GM23248 (cell line): ENCODE measurements at regions not wholly inside any gene's neighbourhood (a gene's known extent, or its start where the extent isn't known, plus 50 kb on each side); places are given as distances from the start of the nearest gene placed in this dataset.

Experiments
- DNase-seq: peaks from one replicate; pipeline ENCODE4 v3.0.0-alpha.2; 2015
- H2AFZ ChIP-seq: fragments of 200-600 bp; sonication (generic); 2 replicates; pipeline ENCODE4 v1.6.1; 2016; ENCODE audit warnings: antibody characterized with exemption
- H3F3A ChIP-seq: fragments of 200-600 bp; sonication (generic); 2 replicates; pipeline ENCODE4 v1.6.1; 2016; ENCODE audit warnings: mild to moderate bottlenecking, antibody characterized with exemption, mixed run types; ENCODE audit not compliant: insufficient read depth
- H3K27ac ChIP-seq: fragments of 200-600 bp; sonication (generic); 2 replicates; pipeline ENCODE4 v1.5.1; 2016; ENCODE audit warnings: mild to moderate bottlenecking
- H3K27me3 ChIP-seq: fragments of 200-600 bp; sonication (generic); replicated peaks from 2 replicates; pipeline ENCODE4 v1.6.1; 2016; ENCODE audit warnings: mild to moderate bottlenecking; ENCODE audit not compliant: insufficient read depth
- H3K36me3 ChIP-seq: fragments of 200-600 bp; sonication (generic); 2 replicates; pipeline ENCODE4 v1.6.1; 2016; ENCODE audit warnings: low read depth, mild to moderate bottlenecking
- H3K4me1 ChIP-seq: fragments of 200-600 bp; sonication (generic); 2 replicates; pipeline ENCODE4 v1.6.1; 2016; ENCODE audit warnings: mild to moderate bottlenecking; ENCODE audit not compliant: insufficient read depth
- H3K4me2 ChIP-seq: fragments of 200-600 bp; sonication (generic); one replicate; pipeline ENCODE4 v1.6.1; 2016; ENCODE audit warnings: mild to moderate bottlenecking; ENCODE audit not compliant: unreplicated experiment
- H3K4me3 ChIP-seq: fragments of 200-600 bp; sonication (generic); 2 replicates; pipeline ENCODE4 v1.5.1; 2016; ENCODE audit warnings: mild to moderate bottlenecking
- H3K79me2 ChIP-seq: fragments of 200-600 bp; sonication (generic); 2 replicates; pipeline ENCODE4 v1.6.1; 2016; ENCODE audit warnings: mild to moderate bottlenecking; ENCODE audit not compliant: insufficient read depth
- H3K9ac ChIP-seq: fragments of 200-600 bp; sonication (generic); 2 replicates; pipeline ENCODE4 v1.6.1; 2016; ENCODE audit warnings: mild to moderate bottlenecking
- H3K9me2 ChIP-seq: fragments of 200-600 bp; sonication (generic); 2 replicates; pipeline ENCODE4 v1.6.1; 2016; ENCODE audit warnings: mixed run types, mild to moderate bottlenecking, moderate library complexity; ENCODE audit not compliant: insufficient read depth
- H3K9me3 ChIP-seq: fragments of 200-600 bp; sonication (generic); one replicate; pipeline ENCODE4 v1.6.1; 2017; ENCODE audit warnings: low read depth
- H4K20me1 ChIP-seq: fragments of 200-600 bp; sonication (generic); 2 replicates; pipeline ENCODE4 v1.6.0; 2016; ENCODE audit not compliant: insufficient read depth
- EZH2 ChIP-seq: fragments of 200-600 bp; sonication (generic); IDR thresholded peaks from 2 replicates; pipeline ENCODE4 v1.6.1; 2018; ENCODE audit warnings: antibody characterized with exemption, mild to moderate bottlenecking; ENCODE audit not compliant: insufficient read depth, poor library complexity, severe bottlenecking
- EZH2phosphoT487 ChIP-seq: fragments of 200-600 bp; sonication (generic); IDR thresholded peaks from 2 replicates; pipeline ENCODE4 v1.6.1; 2018; ENCODE audit warnings: antibody characterized with exemption, moderate library complexity, mild to moderate bottlenecking, low read depth; ENCODE audit not compliant: insufficient read depth
- WGBS, 2 experiments: methylation state at CpG; one replicate each; pipeline ENCODE4 v1.1.6; 2015 to 2017; ENCODE audit warnings: low lambda C conversion rate in 2 of 2, low coverage in 1 of 2; ENCODE audit errors: missing lambda C conversion rate in 2 of 2; 5-methylcytosine and 5-hydroxymethylcytosine counted together
- in situ Hi-C: fragments of 300-500 bp; cut with MboI; formaldehyde crosslinking; loops from 2 replicates; pipeline ENCODE4 v1.15.0; 2020

- no peaks in the 10 kb centered on the region for H3K27me3 ChIP-seq
- H3K4me2 ChIP-seq = no peak overlapping the region
- H3K36me3 ChIP-seq = no peaks in the 10 kb centered on the region
- H3K27ac ChIP-seq = no peak overlapping the region
- TF ChIP-seq EZH2phosphoT487 (no peak), EZH2 (no peak)
- no peak overlapping the region for H3K4me3 ChIP-seq
- H2AFZ ChIP-seq = no peak overlapping the region
- H3K9me2 ChIP-seq = no peaks in the 10 kb centered on the region
- no peaks in the 10 kb centered on the region for H4K20me1 ChIP-seq
- no peaks in the 10 kb centered on the region for H3K9me3 ChIP-seq
- H3K9ac ChIP-seq = no peak overlapping the region
- in situ Hi-C loops = no loop called here
- H3F3A ChIP-seq = no peaks in the 10 kb centered on the region
- no peaks in the 10 kb centered on the region for H3K4me1 ChIP-seq
- 0 to 3% methylated on average over 1 of the region's 1 CpG for WGBS, 2 experiments
- H3K79me2 ChIP-seq = no peaks in the 10 kb centered on the region
- DNase-seq = no peak
Measured at GRCh38 chr18:76195601-76196000, 299.4 kb downstream of the ZNF516 start.

DNA sequence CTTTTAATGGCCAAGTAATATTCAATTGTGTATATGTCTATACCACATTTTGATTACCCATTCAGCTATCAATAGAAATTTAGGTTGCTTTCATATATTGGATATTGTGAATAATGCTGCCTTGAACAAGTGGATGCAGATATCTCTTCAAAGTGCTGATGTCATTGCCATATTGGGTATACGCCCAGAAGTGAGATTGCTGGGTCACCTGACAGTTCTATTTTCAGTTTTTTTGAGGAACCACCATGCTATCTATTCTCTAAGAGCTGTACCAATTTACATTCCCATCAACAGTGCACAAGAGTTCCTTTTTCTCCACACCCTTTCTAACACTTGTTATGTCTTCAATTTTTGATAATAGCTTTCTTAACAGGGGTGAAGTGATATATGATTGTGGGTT is 306.9 kb downstream of the ZNF516 start:
- no peaks in the 10 kb centered on the region for H3K27me3 ChIP-seq
- H3K9me2 ChIP-seq = no peaks in the 10 kb centered on the region
- WGBS, 2 experiments = 3 to 7% methylated on average over 1 of the region's 1 CpG
- H3K9me3 ChIP-seq = no peaks in the 10 kb centered on the region
- TF ChIP-seq EZH2 (no peak), EZH2phosphoT487 (no peak)
- DNase-seq = no peak
- no peaks in the 10 kb centered on the region for H4K20me1 ChIP-seq
- no peaks in the 10 kb centered on the region for H3K36me3 ChIP-seq
- H3K4me2 ChIP-seq = no peak overlapping the region
- H3F3A ChIP-seq = no peaks in the 10 kb centered on the region
- no peak overlapping the region for H3K9ac ChIP-seq
- in situ Hi-C loops = no loop called here
- no peak overlapping the region for H2AFZ ChIP-seq
- no peaks in the 10 kb centered on the region for H3K79me2 ChIP-seq
- no peak overlapping the region for H3K4me3 ChIP-seq
- no peaks in the 10 kb centered on the region for H3K4me1 ChIP-seq
- no peak overlapping the region for H3K27ac ChIP-seq

DNA sequence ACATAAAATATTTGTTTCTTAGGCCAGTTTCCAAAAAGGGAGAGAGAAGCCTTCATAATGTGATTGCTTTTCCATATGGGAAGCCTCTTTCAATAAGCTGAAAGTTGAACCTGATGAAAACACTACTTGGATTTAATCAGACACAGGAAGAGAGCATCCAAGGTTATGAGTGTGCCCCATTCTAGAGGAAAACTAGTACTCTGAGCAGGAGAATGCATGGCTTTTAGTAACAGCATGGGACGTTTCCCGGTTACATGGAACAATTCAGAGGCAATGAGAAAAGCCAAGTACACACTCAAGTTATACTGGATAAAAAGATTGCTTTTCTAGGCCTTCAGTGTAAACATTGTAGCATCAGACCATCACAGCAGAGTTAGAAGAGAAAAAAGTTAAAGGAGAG is 315.8 kb downstream of the ZNF516 start:
- in situ Hi-C loops = no loop called here
- H3F3A ChIP-seq = no peaks in the 10 kb centered on the region
- H3K79me2 ChIP-seq = no peaks in the 10 kb centered on the region
- no peak for DNase-seq
- H3K4me2 ChIP-seq = no peak overlapping the region
- no peaks in the 10 kb centered on the region for H3K36me3 ChIP-seq
- no peak overlapping the region for H3K4me3 ChIP-seq
- no peaks in the 10 kb centered on the region for H3K9me3 ChIP-seq
- no peak overlapping the region for H2AFZ ChIP-seq
- H3K9me2 ChIP-seq = no peaks in the 10 kb centered on the region
- H4K20me1 ChIP-seq = no peaks in the 10 kb centered on the region
- H3K9ac ChIP-seq = no peak overlapping the region
- 0 out of 2 replicates have a peak, but pooled peaks cover 4% of the 10 kb centered on the region for H3K27me3 ChIP-seq
- 26 to 29% methylated on average over 2 of the region's 2 CpGs for WGBS, 2 experiments
- H3K27ac ChIP-seq = no peak overlapping the region
- H3K4me1 ChIP-seq = no peaks in the 10 kb centered on the region
- no peak for TF ChIP-seq EZH2
- TF ChIP-seq EZH2phosphoT487 = no peak

- 39 to 57% methylated on average over 1 of the region's 1 CpG for WGBS, 2 experiments
- no peaks in the 10 kb centered on the region for H4K20me1 ChIP-seq
- DNase-seq = no peak
- in situ Hi-C loops = no loop called here
- H3F3A ChIP-seq = no peaks in the 10 kb centered on the region
- no peaks in the 10 kb centered on the region for H3K79me2 ChIP-seq
- no peak overlapping the region for H2AFZ ChIP-seq
- no peak overlapping the region for H3K4me3 ChIP-seq
- H3K9me2 ChIP-seq = no peaks in the 10 kb centered on the region
- H3K4me1 ChIP-seq = no peaks in the 10 kb centered on the region
- 0 out of 2 replicates have a peak, but pooled peaks cover 4% of the 10 kb centered on the region for H3K27me3 ChIP-seq
- no peaks in the 10 kb centered on the region for H3K36me3 ChIP-seq
- TF ChIP-seq EZH2phosphoT487 = no peak
- no peak for TF ChIP-seq EZH2
- H3K9ac ChIP-seq = no peak overlapping the region
- no peak overlapping the region for H3K4me2 ChIP-seq
- H3K27ac ChIP-seq = no peak overlapping the region
- no peaks in the 10 kb centered on the region for H3K9me3 ChIP-seq
Measured at GRCh38 chr18:76177160-76177559, 317.9 kb downstream of the ZNF516 start.

GRCh38 chr18:76174451-76174850 is 320.6 kb downstream of the ZNF516 start:
- Histone ChIP-seq H3K27ac (no peak overlapping the region), H2AFZ (no peak overlapping the region), H3K9me2 (no peaks in the 10 kb centered on the region), H3K4me3 (no peak overlapping the region), H4K20me1 (no peaks in the 10 kb centered on the region), H3K27me3 (0 out of 2 replicates have a peak, but pooled peaks cover 4% of the 10 kb centered on the region), H3K9me3 (no peaks in the 10 kb centered on the region), H3F3A (no peaks in the 10 kb centered on the region), H3K79me2 (no peaks in the 10 kb centered on the region), H3K4me2 (no peak overlapping the region), H3K4me1 (no peaks in the 10 kb centered on the region), H3K9ac (no peak overlapping the region), H3K36me3 (no peaks in the 10 kb centered on the region)
- no peak for TF ChIP-seq EZH2
- no peak for TF ChIP-seq EZH2phosphoT487
- DNase-seq = no peak
- 39 to 42% methylated on average over 2 of the region's 2 CpGs for WGBS, 2 experiments
- in situ Hi-C loops = no loop called here
